ENCODE measurements at regions not wholly inside any gene's neighbourhood (a gene's known extent, or its start where the extent isn't known, plus 50 kb on each side); places are given as distances from the start of the nearest gene placed in this dataset.

DNA sequence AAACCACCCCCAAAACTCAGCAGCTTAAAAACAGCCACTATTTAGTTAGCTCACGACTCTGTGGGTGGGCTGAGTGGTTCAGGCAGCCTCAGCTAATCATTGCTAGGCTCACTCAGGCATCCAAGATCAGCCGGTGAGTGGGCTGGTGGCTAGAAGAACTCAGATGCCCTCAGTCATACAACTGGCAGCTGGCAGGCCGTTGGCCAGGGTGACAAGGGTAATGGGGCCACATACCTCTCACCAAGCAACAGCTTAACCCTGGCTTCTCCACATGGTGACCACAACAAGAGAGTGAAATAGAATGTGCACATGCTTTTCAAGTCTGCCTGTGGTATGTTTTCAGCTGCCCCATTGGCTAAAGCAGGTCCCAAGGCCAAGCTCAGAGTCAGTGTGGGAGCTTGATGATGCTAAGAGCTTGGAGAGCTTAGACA is 435.4 kb upstream of the TSHZ3 start:
- Histone ChIP-seq H3K9me3 (ENCODE audit: control insufficient read depth, low read depth, low read length) (peaks cover 2% of the 10 kb centered on the region), H3K4me1 (ENCODE audit: control insufficient read depth, extremely low read depth, insufficient read depth, low read length) (no peaks in the 10 kb centered on the region), H3K36me3 (ENCODE audit: control insufficient read depth in 2 of 2, extremely low read depth in 1 of 2, insufficient read depth in 2 of 2, low read length in 2 of 2) (no peaks in the 10 kb centered on the region), H3K27me3 (ENCODE audit: control insufficient read depth, extremely low read depth, insufficient read depth, low read length) (no peaks in the 10 kb centered on the region), H3K4me3 (ENCODE audit: control insufficient read depth in 2 of 3, extremely low read depth in 1 of 3, insufficient read depth in 2 of 3, low read depth in 1 of 3, low read length in 3 of 3) (no peak overlapping the region), H3K9ac (ENCODE audit: control insufficient read depth, extremely low read depth, insufficient read depth, low read length) (no peak overlapping the region), H3K79me2 (ENCODE audit: control insufficient read depth, insufficient read depth, low read length) (no peaks in the 10 kb centered on the region), H4K20me1 (ENCODE audit: control insufficient read depth, extremely low read depth, insufficient read depth, low read length) (no peaks in the 10 kb centered on the region), H3K27ac (ENCODE audit: control insufficient read depth, insufficient read depth, low read length) (no peak overlapping the region), H3K4me2 (ENCODE audit: control insufficient read depth, extremely low read depth, insufficient read depth, low read depth, low read length) (no peak overlapping the region), H3K9me1 (ENCODE audit: control insufficient read depth, extremely low read depth, insufficient read depth, low read length) (no peaks in the 10 kb centered on the region), H2AFZ (ENCODE audit: control insufficient read depth, low read length) (no peak overlapping the region)
- TF ChIP-seq, protein P1, sequence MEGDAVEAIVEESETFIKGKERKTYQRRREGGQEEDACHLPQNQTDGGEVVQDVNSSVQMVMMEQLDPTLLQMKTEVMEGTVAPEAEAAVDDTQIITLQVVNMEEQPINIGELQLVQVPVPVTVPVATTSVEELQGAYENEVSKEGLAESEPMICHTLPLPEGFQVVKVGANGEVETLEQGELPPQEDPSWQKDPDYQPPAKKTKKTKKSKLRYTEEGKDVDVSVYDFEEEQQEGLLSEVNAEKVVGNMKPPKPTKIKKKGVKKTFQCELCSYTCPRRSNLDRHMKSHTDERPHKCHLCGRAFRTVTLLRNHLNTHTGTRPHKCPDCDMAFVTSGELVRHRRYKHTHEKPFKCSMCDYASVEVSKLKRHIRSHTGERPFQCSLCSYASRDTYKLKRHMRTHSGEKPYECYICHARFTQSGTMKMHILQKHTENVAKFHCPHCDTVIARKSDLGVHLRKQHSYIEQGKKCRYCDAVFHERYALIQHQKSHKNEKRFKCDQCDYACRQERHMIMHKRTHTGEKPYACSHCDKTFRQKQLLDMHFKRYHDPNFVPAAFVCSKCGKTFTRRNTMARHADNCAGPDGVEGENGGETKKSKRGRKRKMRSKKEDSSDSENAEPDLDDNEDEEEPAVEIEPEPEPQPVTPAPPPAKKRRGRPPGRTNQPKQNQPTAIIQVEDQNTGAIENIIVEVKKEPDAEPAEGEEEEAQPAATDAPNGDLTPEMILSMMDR (optimal IDR thresholded peaks at IDR 0.05 in 1 of 3, IDR thresholded peaks at IDR 0.05 in 1 of 3, conservative IDR thresholded peaks at IDR 0.05 in 1 of 3; ENCODE audit: extremely low read depth in 1 of 3, insufficient read depth in 2 of 3, low read length in 3 of 3), result no peak
- no peak for TF ChIP-seq EZH2 (IDR thresholded peaks at IDR 0.05; ENCODE audit: low read length)
- dilution Hi-C loops (cut with MboI; ENCODE audit: extremely low pct_ligation_motif_present, low sequenced_read_pairs), result no loop called here
- DNase-seq (ENCODE audit: low read depth, low spot score), result no peak
- FAIRE-seq, result no peak

GRCh38 chr19:31801611-31802010 is 452.4 kb upstream of the TSHZ3 start:
- Histone ChIP-seq H4K20me1 (ENCODE audit: control insufficient read depth, extremely low read depth, insufficient read depth, low read length) (no peaks in the 10 kb centered on the region), H2AFZ (ENCODE audit: control insufficient read depth, low read length) (no peak overlapping the region), H3K4me1 (ENCODE audit: control insufficient read depth, extremely low read depth, insufficient read depth, low read length) (no peaks in the 10 kb centered on the region), H3K9ac (ENCODE audit: control insufficient read depth, extremely low read depth, insufficient read depth, low read length) (no peak overlapping the region), H3K27ac (ENCODE audit: control insufficient read depth, insufficient read depth, low read length) (no peak overlapping the region), H3K4me3 (ENCODE audit: control insufficient read depth in 2 of 3, extremely low read depth in 1 of 3, insufficient read depth in 2 of 3, low read depth in 1 of 3, low read length in 3 of 3) (no peak overlapping the region), H3K9me3 (ENCODE audit: control insufficient read depth, low read depth, low read length) (peaks cover 6% of the 10 kb centered on the region), H3K79me2 (ENCODE audit: control insufficient read depth, insufficient read depth, low read length) (no peaks in the 10 kb centered on the region), H3K9me1 (ENCODE audit: control insufficient read depth, extremely low read depth, insufficient read depth, low read length) (no peaks in the 10 kb centered on the region), H3K36me3 (ENCODE audit: control insufficient read depth in 2 of 2, extremely low read depth in 1 of 2, insufficient read depth in 2 of 2, low read length in 2 of 2) (no peaks in the 10 kb centered on the region), H3K4me2 (ENCODE audit: control insufficient read depth, extremely low read depth, insufficient read depth, low read depth, low read length) (no peak overlapping the region), H3K27me3 (ENCODE audit: control insufficient read depth, extremely low read depth, insufficient read depth, low read length) (no peaks in the 10 kb centered on the region)
- no peak for TF ChIP-seq EZH2 (IDR thresholded peaks at IDR 0.05; ENCODE audit: low read length)
- TF ChIP-seq, protein P1 (optimal IDR thresholded peaks at IDR 0.05 in 1 of 3, IDR thresholded peaks at IDR 0.05 in 1 of 3, conservative IDR thresholded peaks at IDR 0.05 in 1 of 3; ENCODE audit: extremely low read depth in 1 of 3, insufficient read depth in 2 of 3, low read length in 3 of 3), result no peak
- dilution Hi-C loops (cut with MboI; ENCODE audit: extremely low pct_ligation_motif_present, low sequenced_read_pairs), result loop anchor here (10.0 kb wide), 1 partner anchor 67 kb away; no protein-coding TSS in a partner anchor
- DNase-seq (ENCODE audit: low read depth, low spot score), result no peak
- FAIRE-seq, result no peak

Measured in keratinocyte (primary cell).